SW480 (cell line): ENCODE measurements at regions not wholly inside any gene's neighbourhood (a gene's known extent, or its start where the extent isn't known, plus 50 kb on each side); places are given as distances from the start of the nearest gene placed in this dataset.

Source experiments
- DNase-seq: peaks from one replicate; pipeline ENCODE4 v3.0.0-alpha.2; 2016; ENCODE audit warnings: low spot score

GRCh38 chr14:22699801-22700564 is 55.8 kb upstream of the OR6J1 start:
- DNase-seq: peak; percentile 55

DNA sequence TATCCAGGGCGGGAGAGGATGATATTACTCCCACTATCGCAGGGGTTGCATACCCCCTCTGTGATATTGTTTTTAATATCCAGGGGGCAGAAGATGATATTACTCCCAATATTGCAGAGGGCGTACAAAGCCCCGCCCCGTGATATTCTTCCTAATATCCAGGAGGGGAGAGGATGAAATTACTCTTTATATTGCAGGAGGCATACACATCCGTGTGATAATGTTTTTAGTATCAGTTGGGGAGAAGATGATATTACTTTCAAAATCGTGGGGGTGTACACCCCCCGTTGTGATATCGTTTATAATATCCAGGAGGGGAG is 52.9 kb upstream of the OXA1L start:
- DNase-seq: no peak

- no peak for DNase-seq
Measured at GRCh38 chr14:22715186-22715812, 51.2 kb upstream of the OXA1L start.

DNA sequence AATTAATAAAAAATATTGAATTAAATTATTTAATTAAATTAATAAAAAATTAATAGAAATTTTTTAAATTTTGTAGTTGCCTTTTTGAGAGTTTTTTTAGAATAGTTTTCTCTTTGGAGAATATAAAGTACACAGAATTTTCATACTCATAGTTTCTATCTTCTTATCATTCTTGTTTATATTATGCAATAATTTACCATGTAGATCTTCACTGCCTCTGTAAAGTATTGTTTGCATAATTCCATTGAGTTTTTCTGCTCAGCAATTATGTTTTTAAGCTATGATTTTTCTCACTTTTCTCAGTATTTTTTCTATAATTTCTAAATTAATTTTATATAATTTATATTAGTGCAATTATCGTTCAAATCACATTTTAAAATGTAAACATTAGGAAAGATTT is 50.6 kb upstream of the OXA1L start:
- DNase-seq: no peak
